ENCODE measurements at regions not wholly inside any gene's neighbourhood (a gene's known extent, or its start where the extent isn't known, plus 50 kb on each side); places are given as distances from the start of the nearest gene placed in this dataset.

DNA sequence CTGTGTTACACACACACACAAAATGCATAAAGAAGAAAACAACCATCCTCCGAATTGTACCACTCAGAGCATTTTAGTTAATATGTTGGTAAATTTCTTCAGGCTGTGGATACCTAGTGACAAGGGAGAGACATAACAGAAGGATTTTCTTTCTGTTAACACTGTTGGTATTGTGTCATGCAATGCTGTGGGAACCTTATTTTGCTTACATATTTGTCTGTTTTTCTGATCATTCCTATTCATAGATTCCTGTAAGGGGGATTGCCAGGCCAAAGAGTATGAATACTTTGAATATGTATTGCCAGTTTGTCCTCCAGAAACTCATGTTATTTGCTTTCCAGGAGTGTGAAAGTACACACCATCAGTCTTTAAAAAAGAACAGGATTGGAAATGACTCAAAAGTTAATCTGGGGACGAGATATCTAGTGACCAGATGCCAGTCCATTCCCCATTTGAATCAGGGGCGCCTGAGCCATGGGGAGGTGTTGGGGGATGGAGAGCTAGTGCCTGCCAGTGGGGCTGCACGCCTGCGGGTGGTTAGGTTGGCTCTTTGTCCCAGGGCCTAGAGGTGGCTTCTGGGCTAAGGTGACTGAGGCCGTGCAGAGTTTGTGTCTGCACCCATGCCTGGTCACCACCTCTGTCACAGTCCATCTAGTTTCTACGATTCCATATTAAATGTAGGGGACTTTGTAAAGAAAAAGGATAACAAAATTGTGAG lies 142.0 kb downstream of the PTPN20 start:
- intact Hi-C loops (cut with DNase I, micrococcal nuclease): no loop called here
- H3K4me1 Mint-ChIP-seq: peaks cover 7% of the 10 kb centered on the region
- H3K9me3 Mint-ChIP-seq (ENCODE audit: low read depth): no peaks in the 10 kb centered on the region
- ChIA-PET POLR2A (no interaction called here), CTCF (interaction anchor here (0.8 kb wide), 1 partner anchor 258 kb away, joined by 3 read pairs; no protein-coding TSS in a partner anchor)
- ATAC-seq: no peak
- DNase-seq: no peak
- no peak overlapping the region for H3K4me3 Mint-ChIP-seq
- H3K36me3 Mint-ChIP-seq (ENCODE audit: low read depth): no peaks in the 10 kb centered on the region
- H3K27ac Mint-ChIP-seq: no peak overlapping the region
- H3K27me3 Mint-ChIP-seq: no peaks in the 10 kb centered on the region

DNA sequence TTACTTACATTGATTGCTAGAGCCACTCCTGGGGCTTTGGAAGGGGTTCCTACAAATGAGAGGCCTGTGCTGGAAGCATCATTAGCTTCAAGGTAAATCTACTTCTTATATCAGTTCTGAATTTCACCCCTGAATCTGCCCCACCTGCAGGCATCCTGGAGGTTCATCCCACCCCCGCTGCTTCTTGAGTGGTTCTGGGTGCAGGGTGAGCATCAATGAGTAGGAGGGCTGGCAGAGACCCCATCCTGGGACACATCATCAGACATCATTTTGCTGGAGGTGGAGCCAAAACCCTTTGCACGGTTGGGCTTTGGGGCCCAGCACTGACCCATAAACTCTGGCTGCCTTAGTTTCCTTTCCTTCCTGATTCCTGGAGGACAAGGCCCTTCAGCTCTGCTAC lies 143.7 kb downstream of the PTPN20 start:
- POLR2A ChIA-PET: no interaction called here
- DNase-seq: no peak
- Mint-ChIP-seq H3K9me3 (ENCODE audit: low read depth) (no peaks in the 10 kb centered on the region), H3K27ac (no peak overlapping the region), H3K4me1 (peaks cover 1% of the 10 kb centered on the region), H3K4me3 (no peak overlapping the region), H3K36me3 (ENCODE audit: low read depth) (no peaks in the 10 kb centered on the region), H3K27me3 (no peaks in the 10 kb centered on the region)
- ATAC-seq: no peak
- CTCF ChIA-PET: interaction anchor here (0.6 kb wide), 1 partner anchor 8 kb away, joined by 3 read pairs; no protein-coding TSS in a partner anchor
- intact Hi-C loops (cut with DNase I, micrococcal nuclease): no loop called here

DNA sequence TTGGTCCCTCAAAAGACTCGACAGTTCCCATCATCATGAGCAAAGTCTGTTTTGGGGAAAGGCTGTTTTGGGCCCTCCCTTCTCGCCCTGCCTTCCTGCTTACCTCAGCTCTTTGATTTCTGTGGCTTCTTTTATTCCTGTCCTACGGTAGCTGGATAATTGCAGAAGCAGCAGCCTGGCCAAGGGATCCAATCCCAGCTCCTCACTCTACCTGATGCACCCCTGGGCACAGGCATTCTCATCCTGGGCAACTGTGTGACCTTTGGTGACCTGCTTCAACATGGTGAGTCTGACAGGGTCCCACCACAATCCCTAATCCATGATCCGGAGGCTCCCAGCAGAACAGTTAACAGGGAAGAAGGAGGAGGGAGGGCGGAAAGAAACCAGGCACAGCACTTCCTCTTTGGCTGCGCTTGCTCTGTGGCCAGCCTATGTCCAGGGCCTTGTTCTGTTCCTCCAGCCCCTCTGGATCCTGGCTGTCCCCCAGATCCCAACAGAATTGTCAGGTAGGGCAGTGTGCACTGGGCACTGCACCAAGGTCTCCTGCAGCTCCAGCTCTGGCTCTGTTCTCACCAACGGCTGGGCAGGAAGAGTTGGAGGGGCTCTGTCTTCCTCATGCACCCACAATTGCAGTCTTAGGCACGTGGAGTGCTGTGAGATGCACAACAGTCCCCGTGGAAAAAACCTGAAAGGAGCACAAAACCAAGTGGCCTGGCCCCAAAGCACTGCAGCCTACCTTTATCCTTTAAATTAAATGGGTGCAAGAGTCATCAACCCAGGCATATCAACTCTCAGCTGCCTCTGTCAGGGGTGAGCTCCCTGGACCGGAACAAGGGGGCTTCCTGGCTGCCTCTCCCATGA lies 144.4 kb downstream of the PTPN20 start:
- POLR2A ChIA-PET: no interaction called here
- no peak overlapping the region for H3K4me3 Mint-ChIP-seq
- H3K4me1 Mint-ChIP-seq: peaks cover 1% of the 10 kb centered on the region
- CTCF ChIA-PET: no interaction called here
- intact Hi-C loops (cut with DNase I, micrococcal nuclease): no loop called here
- no peaks in the 10 kb centered on the region for H3K9me3 Mint-ChIP-seq (ENCODE audit: low read depth)
- ATAC-seq (no peak), DNase-seq (no peak)
- H3K27ac Mint-ChIP-seq: no peak overlapping the region
- no peaks in the 10 kb centered on the region for H3K27me3 Mint-ChIP-seq
- H3K36me3 Mint-ChIP-seq (ENCODE audit: low read depth): no peaks in the 10 kb centered on the region

DNA sequence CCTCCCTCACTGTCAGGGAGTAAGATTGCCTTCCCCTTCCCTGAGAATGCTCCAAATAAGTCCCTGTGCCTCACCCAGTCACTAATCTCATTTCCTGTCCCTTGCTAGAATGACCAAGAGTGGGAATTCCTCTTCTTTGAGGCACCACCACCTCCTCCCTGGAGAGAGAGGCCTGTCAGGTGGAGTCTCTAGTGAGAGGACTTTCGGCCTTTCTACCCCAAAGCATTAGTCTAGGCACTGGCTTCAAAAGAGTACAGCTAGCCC lies 145.0 kb downstream of the PTPN20 start:
- intact Hi-C loops (cut with DNase I, micrococcal nuclease): no loop called here
- H3K4me1 Mint-ChIP-seq: peaks cover 1% of the 10 kb centered on the region
- CTCF ChIA-PET: interaction anchor here (0.6 kb wide), 1 partner anchor 173 kb away, joined by 3 read pairs; no protein-coding TSS in a partner anchor
- ATAC-seq (no peak), DNase-seq (no peak)
- no peaks in the 10 kb centered on the region for H3K9me3 Mint-ChIP-seq (ENCODE audit: low read depth)
- no peaks in the 10 kb centered on the region for H3K36me3 Mint-ChIP-seq (ENCODE audit: low read depth)
- H3K27me3 Mint-ChIP-seq: no peaks in the 10 kb centered on the region
- no peak overlapping the region for H3K4me3 Mint-ChIP-seq
- no peak overlapping the region for H3K27ac Mint-ChIP-seq
- POLR2A ChIA-PET: no interaction called here

DNA sequence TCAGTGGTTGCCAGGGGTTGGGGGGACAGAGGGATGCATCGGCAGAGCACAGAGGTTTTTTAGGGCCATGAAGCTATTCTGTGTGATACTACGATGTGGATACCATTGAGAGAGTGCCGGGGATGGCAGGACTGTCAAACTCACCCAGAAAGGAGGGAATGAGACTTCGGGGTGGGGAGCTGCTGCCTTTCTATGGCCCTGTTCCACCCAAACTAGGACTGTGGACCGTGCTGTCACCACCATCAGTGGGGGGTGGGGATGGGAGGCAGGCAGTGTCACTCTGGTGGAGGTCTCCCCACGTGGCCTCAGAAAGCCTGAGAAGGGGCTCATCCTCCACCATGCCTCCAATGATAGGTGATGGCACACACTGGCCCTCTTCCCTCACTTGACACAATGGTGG lies 146.2 kb downstream of the PTPN20 start:
- peaks cover 1% of the 10 kb centered on the region for H3K4me1 Mint-ChIP-seq
- no peaks in the 10 kb centered on the region for H3K9me3 Mint-ChIP-seq (ENCODE audit: low read depth)
- no peak overlapping the region for H3K4me3 Mint-ChIP-seq
- no peaks in the 10 kb centered on the region for H3K36me3 Mint-ChIP-seq (ENCODE audit: low read depth)
- ChIA-PET POLR2A (no interaction called here), CTCF (interaction anchor here (1.0 kb wide), 1 partner anchor 10 kb away, joined by 4 read pairs; no protein-coding TSS in a partner anchor)
- ATAC-seq: no peak
- no peak for DNase-seq
- intact Hi-C loops (cut with DNase I, micrococcal nuclease): no loop called here
- no peaks in the 10 kb centered on the region for H3K27me3 Mint-ChIP-seq
- no peak overlapping the region for H3K27ac Mint-ChIP-seq

DNA sequence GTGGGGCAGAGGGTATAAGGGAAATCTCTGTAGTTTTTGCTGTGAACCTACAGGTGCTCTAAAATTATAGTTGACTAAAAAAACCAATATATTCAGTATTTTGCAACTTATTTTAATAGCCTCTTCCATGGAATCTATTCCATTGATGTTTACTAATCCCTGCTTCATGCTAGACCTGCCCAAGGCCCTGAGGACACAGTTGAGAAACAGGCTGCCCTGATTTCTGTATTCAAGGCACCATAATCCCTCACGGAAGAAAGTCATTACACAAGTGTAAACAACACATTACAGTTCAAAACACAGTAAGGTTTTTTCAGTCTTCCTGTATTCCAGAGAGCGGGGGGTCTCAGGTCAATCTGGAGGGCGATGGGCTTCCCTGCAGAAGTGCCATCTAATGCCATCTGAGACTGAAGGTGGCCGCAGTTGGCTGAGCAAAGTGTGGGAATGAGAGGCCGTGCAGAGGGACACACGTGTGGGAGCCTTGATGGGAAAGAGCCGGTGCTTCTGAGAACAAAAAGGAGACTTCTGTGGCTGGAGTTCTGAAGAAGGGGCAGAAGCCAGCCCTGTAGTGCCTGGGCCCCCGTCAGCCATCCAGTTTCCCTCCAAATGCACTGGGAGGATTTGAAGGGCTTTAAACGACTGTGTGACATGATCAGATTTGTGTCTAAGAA lies 146.9 kb downstream of the PTPN20 start:
- Mint-ChIP-seq H3K27me3 (no peaks in the 10 kb centered on the region), H3K36me3 (ENCODE audit: low read depth) (no peaks in the 10 kb centered on the region), H3K4me1 (peaks cover 1% of the 10 kb centered on the region), H3K4me3 (no peak overlapping the region), H3K27ac (no peak overlapping the region), H3K9me3 (ENCODE audit: low read depth) (no peaks in the 10 kb centered on the region)
- ATAC-seq: no peak
- CTCF ChIA-PET: interaction anchor here (1.0 kb wide), 1 partner anchor 11 kb away, joined by 4 read pairs; no protein-coding TSS in a partner anchor
- POLR2A ChIA-PET: no interaction called here
- intact Hi-C loops (cut with DNase I, micrococcal nuclease): no loop called here
- no peak for DNase-seq

DNA sequence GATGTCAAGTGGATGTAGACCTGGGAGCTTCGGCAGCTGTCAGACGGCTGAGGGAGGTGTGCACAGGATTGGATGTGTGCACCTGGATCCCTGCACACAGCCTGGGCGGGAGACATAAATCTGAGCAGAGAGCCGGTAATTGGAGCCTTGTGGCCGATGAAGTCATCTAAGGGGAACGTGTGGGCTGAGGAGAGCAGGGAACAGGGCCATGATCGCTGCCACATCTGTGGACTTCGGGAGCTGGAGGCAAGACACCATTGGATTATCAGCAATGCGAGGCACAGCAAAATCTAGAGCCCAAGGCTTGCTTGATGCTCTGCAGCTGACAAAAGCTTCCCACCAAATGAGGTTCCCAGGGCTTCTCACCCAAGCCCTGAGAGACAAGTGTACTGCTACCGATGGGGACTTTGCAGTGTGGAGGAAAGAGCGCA lies 147.7 kb downstream of the PTPN20 start:
- CTCF ChIA-PET: interaction anchor here (1.0 kb wide), 1 partner anchor 32 kb away, joined by 3 read pairs; no protein-coding TSS in a partner anchor
- H3K4me3 Mint-ChIP-seq: no peak overlapping the region
- POLR2A ChIA-PET: no interaction called here

DNA sequence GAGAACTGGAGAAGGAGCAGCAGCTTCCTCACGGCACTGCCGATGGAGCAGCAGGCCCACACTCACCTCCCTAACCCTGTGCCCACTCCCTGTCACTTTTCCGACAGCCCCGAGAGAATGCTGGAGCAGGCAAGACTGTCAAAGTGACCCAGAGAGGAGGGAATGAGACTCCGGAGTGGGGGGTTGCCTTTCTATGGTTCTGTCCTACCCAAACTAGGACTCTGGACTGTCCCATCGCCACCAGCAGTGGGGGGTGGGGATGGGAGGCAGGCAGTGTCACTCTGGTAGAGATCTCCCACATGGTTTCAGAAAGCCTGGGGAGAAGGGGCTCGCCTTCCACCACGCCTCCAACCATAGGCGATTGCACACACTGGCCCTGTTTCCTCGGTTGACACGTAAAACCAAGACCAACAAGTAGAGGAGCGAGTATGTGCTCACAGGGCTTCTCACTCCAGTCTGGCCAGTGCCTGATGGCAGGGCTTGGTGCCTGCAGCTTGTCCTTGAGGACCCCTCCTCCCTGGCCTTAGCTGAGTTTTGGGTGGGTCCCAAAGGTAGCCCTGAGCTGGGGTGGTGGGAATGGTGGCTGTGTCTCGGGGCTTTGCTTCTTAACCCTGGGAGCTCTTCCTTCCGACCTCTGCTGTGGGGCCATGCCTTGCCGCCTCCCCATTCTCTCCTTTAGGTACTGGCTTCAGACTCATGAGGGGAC lies 148.5 kb downstream of the PTPN20 start:
- H3K27me3 Mint-ChIP-seq: no peaks in the 10 kb centered on the region
- no peak for ATAC-seq

More for the DNA sequence above, 147.7 kb downstream of the PTPN20 start:
- Mint-ChIP-seq H3K36me3 (ENCODE audit: low read depth) (no peaks in the 10 kb centered on the region), H3K27me3 (no peaks in the 10 kb centered on the region), H3K27ac (no peak overlapping the region), H3K4me1 (peaks cover 1% of the 10 kb centered on the region), H3K9me3 (ENCODE audit: low read depth) (no peaks in the 10 kb centered on the region)
- ATAC-seq (no peak), DNase-seq (no peak)
- intact Hi-C loops (cut with DNase I, micrococcal nuclease): no loop called here

DNA sequence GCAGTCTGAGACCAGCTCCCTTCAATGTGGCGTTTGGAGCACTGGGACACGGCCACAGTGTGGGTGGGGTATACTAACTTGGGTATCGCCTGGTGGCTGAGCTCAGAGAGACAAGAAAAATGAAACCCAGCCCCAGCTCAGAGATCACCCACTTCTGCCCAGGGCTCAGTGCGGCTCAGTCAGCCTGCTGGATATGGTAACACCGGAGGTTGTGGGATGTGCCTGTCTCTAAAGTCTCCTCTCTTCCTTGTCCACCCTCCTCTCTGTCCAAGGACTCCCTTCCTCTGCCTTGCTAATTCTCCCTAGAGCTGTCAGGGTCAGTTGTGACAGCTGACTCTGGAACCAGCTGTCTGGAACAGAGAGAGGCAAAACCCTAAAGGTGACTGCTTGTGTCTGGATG lies 149.1 kb downstream of the PTPN20 start:
- intact Hi-C loops (cut with DNase I, micrococcal nuclease): no loop called here
- Mint-ChIP-seq H3K9me3 (ENCODE audit: low read depth) (no peaks in the 10 kb centered on the region), H3K27me3 (no peaks in the 10 kb centered on the region), H3K27ac (no peak overlapping the region), H3K4me3 (no peak overlapping the region), H3K4me1 (peaks cover 1% of the 10 kb centered on the region), H3K36me3 (ENCODE audit: low read depth) (no peaks in the 10 kb centered on the region)
- ATAC-seq: no peak
- no peak for DNase-seq
- POLR2A ChIA-PET: no interaction called here
- CTCF ChIA-PET: interaction anchor here (0.6 to 1.3 kb wide), 2 partner anchors 15 to 50 kb away, joined by 3 to 4 read pairs; no protein-coding TSS in a partner anchor

More for the DNA sequence above, 148.5 kb downstream of the PTPN20 start:
- H3K36me3 Mint-ChIP-seq (ENCODE audit: low read depth): no peaks in the 10 kb centered on the region
- peaks cover 1% of the 10 kb centered on the region for H3K4me1 Mint-ChIP-seq
- no peak overlapping the region for H3K4me3 Mint-ChIP-seq
- ChIA-PET CTCF (interaction anchor here (0.6 to 1.3 kb wide), 3 partner anchors 15 to 50 kb away, joined by 3 to 4 read pairs (median 3); no protein-coding TSS in a partner anchor), POLR2A (no interaction called here)
- H3K9me3 Mint-ChIP-seq (ENCODE audit: low read depth): no peaks in the 10 kb centered on the region
- intact Hi-C loops (cut with DNase I, micrococcal nuclease): no loop called here
- H3K27ac Mint-ChIP-seq: no peak overlapping the region
- DNase-seq: no peak

DNA sequence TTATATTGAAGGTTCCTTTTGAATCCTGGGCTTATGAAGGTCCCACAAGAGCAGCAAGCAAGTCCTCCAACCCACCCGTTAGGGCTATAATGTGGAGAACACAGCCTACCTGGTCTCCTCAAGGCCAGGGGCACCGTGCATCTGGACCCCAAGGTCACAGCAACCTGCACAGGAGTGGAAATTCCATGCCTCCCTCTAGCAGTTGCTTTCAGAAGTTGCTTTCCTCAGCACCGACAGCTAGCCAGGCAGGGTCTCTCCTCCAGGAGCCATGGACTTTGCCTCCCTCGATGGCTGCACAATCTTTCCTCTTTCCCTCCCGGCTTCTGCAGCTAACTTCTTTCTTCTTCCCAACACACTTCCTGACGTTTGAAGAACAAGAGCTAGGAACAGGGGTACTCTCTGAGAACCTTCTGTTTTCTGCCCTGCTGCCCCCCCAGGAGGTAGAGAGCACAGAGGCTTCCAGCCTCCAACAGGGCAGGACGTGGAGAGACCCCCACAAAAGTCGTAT lies 149.8 kb downstream of the PTPN20 start:
- Mint-ChIP-seq H3K27me3 (no peaks in the 10 kb centered on the region), H3K9me3 (ENCODE audit: low read depth) (no peaks in the 10 kb centered on the region), H3K4me3 (no peak overlapping the region), H3K27ac (no peak overlapping the region), H3K36me3 (ENCODE audit: low read depth) (no peaks in the 10 kb centered on the region), H3K4me1 (peaks cover 1% of the 10 kb centered on the region)
- ATAC-seq (no peak), DNase-seq (no peak)
- POLR2A ChIA-PET: no interaction called here
- CTCF ChIA-PET: no interaction called here
- intact Hi-C loops (cut with DNase I, micrococcal nuclease): no loop called here

DNA sequence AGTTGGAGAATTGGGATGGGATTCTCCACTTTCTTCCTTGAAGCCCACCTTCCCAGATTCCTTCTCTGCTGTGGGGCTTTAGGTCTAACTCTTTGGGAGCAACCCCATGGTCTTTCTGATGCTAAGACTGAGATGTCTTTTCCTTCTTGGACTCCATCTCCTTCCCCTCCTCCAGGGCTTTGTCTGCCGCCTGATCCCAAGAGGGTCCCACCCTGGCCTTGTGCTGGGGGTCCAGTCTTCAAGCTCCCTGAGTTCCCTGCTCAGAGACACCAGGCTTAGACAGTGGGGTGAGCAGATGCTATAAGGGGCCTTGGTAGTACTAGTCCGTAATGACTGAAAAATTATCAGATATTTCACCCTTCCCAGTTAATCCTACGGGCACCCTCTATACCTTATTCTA lies 150.5 kb downstream of the PTPN20 start:
- Mint-ChIP-seq H3K9me3 (ENCODE audit: low read depth) (no peaks in the 10 kb centered on the region), H3K4me3 (no peak overlapping the region)

More for the DNA sequence above, 150.5 kb downstream of the PTPN20 start:
- ATAC-seq (no peak), DNase-seq (no peak)
- POLR2A ChIA-PET: no interaction called here
- no peaks in the 10 kb centered on the region for H3K27me3 Mint-ChIP-seq
- H3K36me3 Mint-ChIP-seq (ENCODE audit: low read depth): no peaks in the 10 kb centered on the region
- H3K4me1 Mint-ChIP-seq: no peaks in the 10 kb centered on the region
- CTCF ChIA-PET: no interaction called here
- no peak overlapping the region for H3K27ac Mint-ChIP-seq
- intact Hi-C loops (cut with DNase I, micrococcal nuclease): no loop called here
